Posterior cingulate gyrus (tissue), 11 donors: ENCODE measurements at regions not wholly inside any gene's neighbourhood (a gene's known extent, or its start where the extent isn't known, plus 50 kb on each side); places are given as distances from the start of the nearest gene placed in this dataset.

Experiments
- DNase-seq, 10 donors: peaks; one replicate each; pipeline versions ENCODE4 v3.0.0 to v3.0.0-alpha.2; 2020 to 2021; ENCODE audit warnings: mixed read lengths in 3 of 10
- intact Hi-C: fragments of 100-400 bp; cut with DNase I; formaldehyde crosslinking; loops from one replicate; pipeline ENCODE4 v1.15.1; 2023

- intact Hi-C loops: no loop called here
- no peak for DNase-seq
These were observed 318.7 kb upstream of the IRX4 start for GRCh38 chr5:2201421-2201820.

- DNase-seq: peak in 3 of 10 donors; percentile 6 to 75 (median 63)
- intact Hi-C loops: no loop called here
These were observed 318.3 kb upstream of the IRX4 start for GRCh38 chr5:2201011-2201410.

- peak in 2 of 10 donors; percentile 11 to 54 for DNase-seq
- intact Hi-C loops: no loop called here
These were observed 317.7 kb upstream of the IRX4 start for GRCh38 chr5:2200261-2200950.

- peak in 1 of 10 donors; percentile 54 for DNase-seq
- intact Hi-C loops: no loop called here
These were observed 317.0 kb upstream of the IRX4 start for GRCh38 chr5:2199697-2200096.

GRCh38 chr5:2196989-2197619 is 314.4 kb upstream of the IRX4 start:
- intact Hi-C loops: no loop called here
- no peak for DNase-seq

- intact Hi-C loops: no loop called here
- DNase-seq: peak in 1 of 10 donors; percentile 78
These were observed 313.7 kb upstream of the IRX4 start for GRCh38 chr5:2196416-2196815.

GRCh38 chr5:2194949-2195348 is 312.2 kb upstream of the IRX4 start:
- no peak for DNase-seq
- intact Hi-C loops: no loop called here

- intact Hi-C loops: no loop called here
- no peak for DNase-seq
These were observed 311.5 kb upstream of the IRX4 start for GRCh38 chr5:2194236-2194555.

- intact Hi-C loops: no loop called here
- DNase-seq: no peak
These were observed 311.0 kb upstream of the IRX4 start for GRCh38 chr5:2193542-2194235.

GRCh38 chr5:2193142-2193541 is 310.4 kb upstream of the IRX4 start:
- DNase-seq: peak in 1 of 10 donors; percentile 27
- intact Hi-C loops: no loop called here

- peak in 2 of 10 donors; percentile 5 to 69 for DNase-seq
- intact Hi-C loops: no loop called here
These were observed 309.8 kb upstream of the IRX4 start for GRCh38 chr5:2192496-2192895.

GRCh38 chr5:2191972-2192371 is 309.2 kb upstream of the IRX4 start:
- intact Hi-C loops: no loop called here
- DNase-seq: peak in 2 of 10 donors; percentile 47 to 57

GRCh38 chr5:2190549-2190948 is 307.8 kb upstream of the IRX4 start:
- intact Hi-C loops: no loop called here

GRCh38 chr5:2188661-2189060 is 305.9 kb upstream of the IRX4 start:
- DNase-seq: peak in 1 of 10 donors; percentile 27

More at GRCh38 chr5:2190549-2190948, 307.8 kb upstream of the IRX4 start:
- peak in 1 of 10 donors; percentile 59 for DNase-seq

GRCh38 chr5:2188137-2188536 is 305.4 kb upstream of the IRX4 start:
- intact Hi-C loops: no loop called here
- no peak for DNase-seq

More at GRCh38 chr5:2188661-2189060, 305.9 kb upstream of the IRX4 start:
- intact Hi-C loops: no loop called here

GRCh38 chr5:2187687-2188086 is 305.0 kb upstream of the IRX4 start:
- intact Hi-C loops: no loop called here
- DNase-seq: peak in 2 of 10 donors; percentile 57 to 74

- peak in 1 of 10 donors; percentile 37 for DNase-seq
- intact Hi-C loops: no loop called here
These were observed 304.4 kb upstream of the IRX4 start for GRCh38 chr5:2187156-2187555.

- intact Hi-C loops: no loop called here
- DNase-seq: peak in 2 of 10 donors; percentile 35 to 83
These were observed 303.8 kb upstream of the IRX4 start for GRCh38 chr5:2186472-2187015.

GRCh38 chr5:2185646-2186471 is 303.1 kb upstream of the IRX4 start:
- intact Hi-C loops: no loop called here
- DNase-seq: peak in 2 of 10 donors; percentile 55 to 62
